SU-DHL-6 (cell line): ENCODE measurements at regions not wholly inside any gene's neighbourhood (a gene's known extent, or its start where the extent isn't known, plus 50 kb on each side); places are given as distances from the start of the nearest gene placed in this dataset.

Source experiments
- H2AFZ ChIP-seq: fragments of 200-600 bp; sonication (generic); 2 replicates; pipeline ENCODE4 v1.6.1; 2014; ENCODE audit warnings: low read depth, mild to moderate bottlenecking, moderate library complexity, mixed read lengths, antibody characterized with exemption, low read length; ENCODE audit not compliant: severe bottlenecking
- H3F3A ChIP-seq: fragments of 200-600 bp; shearing (Covaris generic); 2 replicates; pipeline ENCODE4 v1.6.0; 2016; ENCODE audit warnings: antibody characterized with exemption, mild to moderate bottlenecking; ENCODE audit not compliant: insufficient read depth
- H3K27ac ChIP-seq: fragments of 200-600 bp; sonication (generic); 2 replicates; pipeline ENCODE4 v1.5.1; 2016; ENCODE audit warnings: low read depth, mild to moderate bottlenecking, low read length, moderate library complexity, mixed read lengths
- H3K27me3 ChIP-seq: fragments of 200-600 bp; sonication (generic), shearing (Covaris generic); 2 replicates; pipeline ENCODE4 v1.6.0; 2014; ENCODE audit warnings: mild to moderate bottlenecking, low read length
- H3K36me3 ChIP-seq: fragments of 200-600 bp; sonication (generic); 2 replicates; pipeline ENCODE4 v1.6.1; 2014; ENCODE audit warnings: mild to moderate bottlenecking, low read length, mixed read lengths
- H3K4me2 ChIP-seq: fragments of 300-600, 200-600 bp; shearing (Covaris generic), sonication (generic); 2 replicates; pipeline ENCODE4 v1.6.0; 2014; ENCODE audit warnings: low read length, low read depth, mild to moderate bottlenecking; ENCODE audit not compliant: poor library complexity, severe bottlenecking
- H3K4me3 ChIP-seq: fragments of 200-600 bp; sonication (generic); 2 replicates; pipeline ENCODE4 v1.5.1; 2014; ENCODE audit warnings: antibody characterized with exemption, low read length, mild to moderate bottlenecking, mixed read lengths; ENCODE audit not compliant: insufficient read depth, poor library complexity, severe bottlenecking
- H3K79me2 ChIP-seq: fragments of 200-600 bp; sonication (generic); 2 replicates; pipeline ENCODE4 v1.6.1; 2014; ENCODE audit warnings: mild to moderate bottlenecking, low read length, moderate library complexity; ENCODE audit not compliant: insufficient read depth
- H3K9ac ChIP-seq: fragments of 200-600 bp; sonication (generic); 2 replicates; pipeline ENCODE4 v1.7.0; 2014; ENCODE audit warnings: mild to moderate bottlenecking, low read length
- H3K9me2 ChIP-seq: fragments of 200-600 bp; sonication (generic); replicated peaks from 2 replicates; pipeline ENCODE4 v1.6.1; 2014; ENCODE audit warnings: low read length; ENCODE audit not compliant: insufficient read depth
- H3K9me3 ChIP-seq: fragments of 200-600 bp; sonication (generic); 2 replicates; pipeline ENCODE4 v1.6.1; 2014; ENCODE audit warnings: low read length, mixed read lengths; ENCODE audit not compliant: insufficient read depth
- H4K20me1 ChIP-seq: fragments of 200-600 bp; sonication (generic); 2 replicates; pipeline ENCODE4 v1.6.1; 2014; ENCODE audit warnings: low read depth, mild to moderate bottlenecking, antibody characterized with exemption, low read length, moderate library complexity, mixed read lengths
- EZH2phosphoT487 ChIP-seq: fragments of 200-600 bp; sonication (generic), shearing (Covaris generic); conservative IDR thresholded peaks from 2 replicates; pipeline ENCODE4 v1.6.1; 2018; ENCODE audit warnings: mild to moderate bottlenecking, antibody characterized with exemption, low read length, moderate library complexity, mixed read lengths
- TF ChIP-seq, protein P1 (sequence below): fragments of 200-600 bp; sonication (generic); IDR thresholded peaks from one replicate; pipeline ENCODE4 v1.5.1; 2017; ENCODE audit warnings: antibody characterized with exemption, mild to moderate bottlenecking, low read length, moderate library complexity; ENCODE audit not compliant: insufficient read depth, poor library complexity, severe bottlenecking

- Histone ChIP-seq H4K20me1 (no peaks in the 10 kb centered on the region), H2AFZ (no peak overlapping the region), H3K27ac (no peak overlapping the region), H3K27me3 (no peaks in the 10 kb centered on the region), H3K4me2 (no peak overlapping the region), H3K4me3 (no peak overlapping the region), H3K9ac (no peak overlapping the region), H3K9me3 (no peaks in the 10 kb centered on the region), H3F3A (no peaks in the 10 kb centered on the region), H3K79me2 (no peaks in the 10 kb centered on the region), H3K36me3 (no peaks in the 10 kb centered on the region), H3K9me2 (no peaks in the 10 kb centered on the region)
- no peak for TF ChIP-seq EZH2phosphoT487
- TF ChIP-seq, protein P1, sequence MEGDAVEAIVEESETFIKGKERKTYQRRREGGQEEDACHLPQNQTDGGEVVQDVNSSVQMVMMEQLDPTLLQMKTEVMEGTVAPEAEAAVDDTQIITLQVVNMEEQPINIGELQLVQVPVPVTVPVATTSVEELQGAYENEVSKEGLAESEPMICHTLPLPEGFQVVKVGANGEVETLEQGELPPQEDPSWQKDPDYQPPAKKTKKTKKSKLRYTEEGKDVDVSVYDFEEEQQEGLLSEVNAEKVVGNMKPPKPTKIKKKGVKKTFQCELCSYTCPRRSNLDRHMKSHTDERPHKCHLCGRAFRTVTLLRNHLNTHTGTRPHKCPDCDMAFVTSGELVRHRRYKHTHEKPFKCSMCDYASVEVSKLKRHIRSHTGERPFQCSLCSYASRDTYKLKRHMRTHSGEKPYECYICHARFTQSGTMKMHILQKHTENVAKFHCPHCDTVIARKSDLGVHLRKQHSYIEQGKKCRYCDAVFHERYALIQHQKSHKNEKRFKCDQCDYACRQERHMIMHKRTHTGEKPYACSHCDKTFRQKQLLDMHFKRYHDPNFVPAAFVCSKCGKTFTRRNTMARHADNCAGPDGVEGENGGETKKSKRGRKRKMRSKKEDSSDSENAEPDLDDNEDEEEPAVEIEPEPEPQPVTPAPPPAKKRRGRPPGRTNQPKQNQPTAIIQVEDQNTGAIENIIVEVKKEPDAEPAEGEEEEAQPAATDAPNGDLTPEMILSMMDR: no peak
Observed at GRCh38 chr2:8627019-8627691, 54.7 kb upstream of the ID2 start.

DNA sequence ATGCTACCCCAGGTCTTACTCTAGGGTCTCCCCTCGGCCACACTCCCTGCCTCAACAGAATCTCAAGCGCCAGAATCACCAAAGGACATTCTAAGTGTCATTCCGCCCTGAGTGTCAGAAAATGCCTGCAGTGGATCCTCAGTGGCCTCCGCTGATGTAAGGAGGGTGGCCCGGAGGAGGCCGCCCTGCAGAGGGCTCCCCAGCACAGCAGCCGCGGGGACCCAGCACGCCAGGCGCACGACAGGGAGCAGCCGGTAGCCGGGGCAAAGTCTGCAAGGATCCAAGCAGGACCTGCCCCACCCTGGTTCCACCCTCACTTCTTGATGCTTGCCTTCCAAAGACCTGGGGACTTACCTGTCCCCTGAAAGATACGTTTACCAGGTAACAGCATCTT, 54.2 kb upstream of the ID2 start:
- Histone ChIP-seq H3K9ac (no peak overlapping the region), H4K20me1 (no peaks in the 10 kb centered on the region), H3K4me3 (no peak overlapping the region), H3K27me3 (no peaks in the 10 kb centered on the region), H3K27ac (no peak overlapping the region), H3K4me2 (no peak overlapping the region), H2AFZ (no peak overlapping the region), H3K36me3 (no peaks in the 10 kb centered on the region), H3K9me2 (no peaks in the 10 kb centered on the region), H3F3A (no peaks in the 10 kb centered on the region), H3K9me3 (no peaks in the 10 kb centered on the region), H3K79me2 (no peaks in the 10 kb centered on the region)
- no peak for TF ChIP-seq EZH2phosphoT487
- TF ChIP-seq, protein P1: no peak

GRCh38 chr2:8628179-8628865, 53.5 kb upstream of the ID2 start:
- Histone ChIP-seq H3K36me3 (no peaks in the 10 kb centered on the region), H4K20me1 (no peaks in the 10 kb centered on the region), H3K27me3 (no peaks in the 10 kb centered on the region), H2AFZ (no peak overlapping the region), H3K79me2 (no peaks in the 10 kb centered on the region), H3K9ac (no peak overlapping the region), H3K4me3 (no peak overlapping the region), H3F3A (no peaks in the 10 kb centered on the region), H3K9me2 (no peaks in the 10 kb centered on the region), H3K4me2 (no peak overlapping the region), H3K27ac (no peak overlapping the region), H3K9me3 (no peaks in the 10 kb centered on the region)
- no peak for TF ChIP-seq EZH2phosphoT487
- TF ChIP-seq, protein P1: peak; percentile 32
